PC-3 (cell line): ENCODE measurements at regions not wholly inside any gene's neighbourhood (a gene's known extent, or its start where the extent isn't known, plus 50 kb on each side); places are given as distances from the start of the nearest gene placed in this dataset.
A peak's percentile ranks its signal among the peaks of the same experiment; 100 is the strongest.

ENCODE experiments used
- ATAC-seq: fragments of 200-7000 bp; cut with Tn5 transposase; 2 replicates; pipeline ENCODE4 v1.9.1; 2020; ENCODE audit warnings: mild to moderate bottlenecking, moderate library complexity
- BruUV-seq: library from RNA; stranded (reverse); fragments of 400-500 nt; replicated peaks from 2 replicates; lab custom pipeline; 2021; lab: Mats Ljungman, UMichigan
- CTCF ChIA-PET: fragments of 300-600 bp; sonication (Branson Sonifier 250); formaldehyde crosslinking; loops from one replicate; lab custom pipeline; 2022; ENCODE audit warnings: antibody characterized with exemption; lab: Charles Lee
- POLR2A ChIA-PET: fragments of 300-600 bp; sonication (Branson Sonifier 250); formaldehyde crosslinking; loops from one replicate; lab custom pipeline; 2022; ENCODE audit warnings: antibody characterized with exemption; ENCODE audit not compliant: unreplicated experiment; lab: Charles Lee
- DNase-seq: peaks from one replicate; pipeline ENCODE4 v3.0.0-alpha.2; 2015
- H2AFZ ChIP-seq: fragments of 300-600 bp; sonication (generic); 2 replicates; pipeline ENCODE4 v1.6.0; 2016; ENCODE audit warnings: antibody characterized with exemption, low read length
- H3F3A ChIP-seq: fragments of 300-600 bp; sonication (generic); one replicate; pipeline ENCODE4 v1.6.0; 2017; ENCODE audit warnings: antibody characterized with exemption, low read length, control low read depth, mild to moderate bottlenecking; ENCODE audit not compliant: unreplicated experiment
- H3K27ac ChIP-seq: fragments of 300-600 bp; sonication (generic); 2 replicates; pipeline ENCODE4 v1.5.1; 2016; ENCODE audit warnings: mild to moderate bottlenecking, low read length
- H3K27me3 ChIP-seq: fragments of 300-600 bp; sonication (generic); 2 replicates; pipeline ENCODE4 v1.6.1; 2016; ENCODE audit warnings: low read length, mixed read lengths
- H3K36me3 ChIP-seq: fragments of 300-600 bp; sonication (generic); 2 replicates; pipeline ENCODE4 v1.6.1; 2016; ENCODE audit warnings: low read depth, mixed run types, low read length, mixed read lengths
- H3K4me1 ChIP-seq: fragments of 300-600 bp; sonication (generic); 2 replicates; pipeline ENCODE4 v1.5.1; 2016; ENCODE audit warnings: low read length; ENCODE audit not compliant: insufficient read depth
- H3K4me2 ChIP-seq: fragments of 300-600 bp; sonication (generic); 2 replicates; pipeline ENCODE4 v1.6.0; 2016; ENCODE audit warnings: low read length
- H3K4me3 ChIP-seq: fragments of 300-600 bp; sonication (generic); 2 replicates; pipeline ENCODE4 v1.5.1; 2016; ENCODE audit warnings: mild to moderate bottlenecking, low read length, mixed read lengths
- H3K79me2 ChIP-seq: fragments of 300-600 bp; sonication (generic); 2 replicates; pipeline ENCODE4 v1.6.1; 2017; ENCODE audit warnings: low read length, mixed read lengths
- H3K9ac ChIP-seq: fragments of 300-600 bp; sonication (generic); 2 replicates; pipeline ENCODE4 v1.6.0; 2016; ENCODE audit warnings: mild to moderate bottlenecking, low read length
- H3K9me2 ChIP-seq: fragments of 300-600 bp; sonication (generic); replicated peaks from 2 replicates; pipeline ENCODE4 v1.6.1; 2016; ENCODE audit warnings: mixed run types, low read length, mixed read lengths
- H3K9me3 ChIP-seq: fragments of 300-600 bp; sonication (generic); 2 replicates; pipeline ENCODE4 v1.6.1; 2016; ENCODE audit warnings: low read length, mixed read lengths
- H4K20me1 ChIP-seq: fragments of 300-600 bp; sonication (generic); 2 replicates; pipeline ENCODE4 v1.6.1; 2016; ENCODE audit warnings: low read length, mixed read lengths
- CTCF ChIP-seq: fragments of 300-600 bp; sonication (generic); conservative IDR thresholded peaks from 2 replicates; pipeline ENCODE4 v1.5.1; 2017; ENCODE audit warnings: antibody characterized with exemption, low read depth, mild to moderate bottlenecking, low read length
- EZH2 ChIP-seq: fragments of 300-600 bp; sonication (generic); IDR thresholded peaks from one replicate; pipeline ENCODE4 v1.6.1; 2017; ENCODE audit warnings: antibody characterized with exemption, mild to moderate bottlenecking, low read length; ENCODE audit not compliant: unreplicated experiment
- EZH2phosphoT487 ChIP-seq: fragments of 300-600 bp; sonication (generic); IDR thresholded peaks from 2 replicates; pipeline ENCODE4 v1.6.1; 2018; ENCODE audit warnings: mild to moderate bottlenecking, antibody characterized with exemption, low read length, borderline replicate concordance
- intact Hi-C: fragments of 100-400 bp; cut with micrococcal nuclease; formaldehyde crosslinking; loops from 2 replicates; pipeline ENCODE4 v1.9.0; 2023

- Histone ChIP-seq H3K36me3 (no peaks in the 10 kb centered on the region), H2AFZ (no peak overlapping the region), H3K79me2 (no peaks in the 10 kb centered on the region), H3K9me3 (no peaks in the 10 kb centered on the region), H3K27me3 (no peaks in the 10 kb centered on the region), H3K4me3 (no peak overlapping the region), H3K9ac (no peak overlapping the region), H3K4me2 (no peak overlapping the region), H3F3A (no peaks in the 10 kb centered on the region), H4K20me1 (no peaks in the 10 kb centered on the region), H3K27ac (no peak overlapping the region), H3K4me1 (no peaks in the 10 kb centered on the region), H3K9me2 (no peaks in the 10 kb centered on the region)
- CTCF ChIA-PET = no interaction called here
- intact Hi-C loops = no loop called here
- BruUV-seq = no TSS peak
- POLR2A ChIA-PET = no interaction called here
- DNase-seq (peak; percentile 1), ATAC-seq (no peak)
- TF ChIP-seq CTCF (no peak), EZH2 (no peak), EZH2phosphoT487 (no peak)
Observed at GRCh38 chr9:28365020-28365640, 791.8 kb upstream of the C9orf72 start.

- Histone ChIP-seq H3K4me3 (no peak overlapping the region), H3K79me2 (no peaks in the 10 kb centered on the region), H3K9me2 (no peaks in the 10 kb centered on the region), H3K27ac (no peak overlapping the region), H3F3A (no peaks in the 10 kb centered on the region), H3K36me3 (no peaks in the 10 kb centered on the region), H3K9ac (no peak overlapping the region), H3K4me1 (no peaks in the 10 kb centered on the region), H3K27me3 (no peaks in the 10 kb centered on the region), H3K4me2 (no peak overlapping the region), H4K20me1 (no peaks in the 10 kb centered on the region), H3K9me3 (no peaks in the 10 kb centered on the region), H2AFZ (no peak overlapping the region)
- intact Hi-C loops = no loop called here
- DNase-seq = no peak
- CTCF ChIA-PET = no interaction called here
- ATAC-seq = no peak
- BruUV-seq = no TSS peak
- TF ChIP-seq CTCF = no peak
- TF ChIP-seq EZH2 = no peak
- TF ChIP-seq EZH2phosphoT487 = no peak
- POLR2A ChIA-PET = no interaction called here
Observed at GRCh38 chr9:28365728-28366127, 792.4 kb upstream of the C9orf72 start.

GRCh38 chr9:28378231-28378630 lies 805.0 kb upstream of the C9orf72 start:
- BruUV-seq = no TSS peak
- no peak overlapping the region for H3K9ac ChIP-seq
- H3K4me2 ChIP-seq = no peak overlapping the region
- no peaks in the 10 kb centered on the region for H3K9me2 ChIP-seq
- ATAC-seq (no peak), DNase-seq (no peak)
- H3F3A ChIP-seq = no peaks in the 10 kb centered on the region
- H3K4me3 ChIP-seq = no peak overlapping the region
- no peaks in the 10 kb centered on the region for H4K20me1 ChIP-seq
- no peaks in the 10 kb centered on the region for H3K4me1 ChIP-seq
- no peaks in the 10 kb centered on the region for H3K36me3 ChIP-seq
- H3K27me3 ChIP-seq = no peaks in the 10 kb centered on the region
- H2AFZ ChIP-seq = no peak overlapping the region
- intact Hi-C loops = no loop called here
- no peak overlapping the region for H3K27ac ChIP-seq
- H3K9me3 ChIP-seq = no peaks in the 10 kb centered on the region
- no peaks in the 10 kb centered on the region for H3K79me2 ChIP-seq
- CTCF ChIA-PET = interaction anchor here (0.6 kb wide), 1 partner anchor 51 kb away, joined by 4 read pairs; no protein-coding TSS in a partner anchor
- POLR2A ChIA-PET = no interaction called here
- TF ChIP-seq EZH2 (no peak), EZH2phosphoT487 (no peak), CTCF (no peak)
